Calu3 (cell line): ENCODE measurements at regions not wholly inside any gene's neighbourhood (a gene's known extent, or its start where the extent isn't known, plus 50 kb on each side); places are given as distances from the start of the nearest gene placed in this dataset.

Source experiments
- BruUV-seq: library from RNA; stranded (reverse); fragments of 400-500 nt; replicated peaks from 2 replicates; lab custom pipeline; 2021; lab: Mats Ljungman, UMichigan
- CTCF ChIA-PET: fragments of 300-600 bp; sonication (Branson Sonifier 250); formaldehyde crosslinking; loops from one replicate; lab custom pipeline; 2022; ENCODE audit warnings: antibody characterized with exemption; lab: Charles Lee
- DNase-seq: peaks from one replicate; pipeline ENCODE4 v3.0.0; 2022
- H3K27ac Mint-ChIP-seq: one replicate; pipeline ENCODE4 v1.8.0; 2022; ENCODE audit warnings: mixed read lengths; ENCODE audit not compliant: unreplicated experiment
- H3K27me3 Mint-ChIP-seq: one replicate; pipeline ENCODE4 v1.8.0; 2022; ENCODE audit warnings: mixed read lengths; ENCODE audit not compliant: unreplicated experiment
- H3K36me3 Mint-ChIP-seq: one replicate; pipeline ENCODE4 v1.8.0; 2022; ENCODE audit warnings: mild to moderate bottlenecking, moderate library complexity, mixed read lengths; ENCODE audit not compliant: insufficient read depth, unreplicated experiment
- H3K4me1 Mint-ChIP-seq: one replicate; pipeline ENCODE4 v1.8.0; 2022; ENCODE audit warnings: mild to moderate bottlenecking, low read depth, mixed read lengths; ENCODE audit not compliant: unreplicated experiment
- H3K4me3 Mint-ChIP-seq: one replicate; pipeline ENCODE4 v1.8.0; 2022; ENCODE audit warnings: mild to moderate bottlenecking, low read depth, moderate library complexity, mixed read lengths; ENCODE audit not compliant: unreplicated experiment
- H3K9me3 Mint-ChIP-seq: one replicate; pipeline ENCODE4 v1.8.0; 2022; ENCODE audit warnings: low read depth, mixed read lengths; ENCODE audit not compliant: unreplicated experiment
- CTCF ChIP-seq: fragments of 200-600 bp; IDR thresholded peaks from one replicate; pipeline ENCODE4 v1.8.0; 2022; ENCODE audit warnings: antibody characterized with exemption; ENCODE audit not compliant: unreplicated experiment
- intact Hi-C: fragments of 100-400 bp; cut with micrococcal nuclease; formaldehyde crosslinking; loops from one replicate; pipeline ENCODE4 v1.10.0; 2022; ENCODE audit not compliant: unreplicated experiment

GRCh38 chr2:192465141-192465540 is 270.4 kb upstream of the TMEFF2 start:
- intact Hi-C loops: no loop called here
- Mint-ChIP-seq H3K9me3 (peaks cover 2% of the 10 kb centered on the region), H3K36me3 (no peaks in the 10 kb centered on the region), H3K27me3 (no peaks in the 10 kb centered on the region), H3K4me3 (no peak overlapping the region), H3K4me1 (peaks cover 16% of the 10 kb centered on the region), H3K27ac (no peak overlapping the region)
- CTCF ChIA-PET: no interaction called here
- no peak for TF ChIP-seq CTCF
- no TSS peak for BruUV-seq
- no peak for DNase-seq

GRCh38 chr2:192459422-192459821 is 264.7 kb upstream of the TMEFF2 start:
- Mint-ChIP-seq H3K36me3 (no peaks in the 10 kb centered on the region), H3K9me3 (peaks cover 2% of the 10 kb centered on the region), H3K27me3 (no peaks in the 10 kb centered on the region), H3K4me1 (no peaks in the 10 kb centered on the region), H3K27ac (no peak overlapping the region), H3K4me3 (no peak overlapping the region)
- CTCF ChIA-PET: no interaction called here
- intact Hi-C loops: no loop called here
- BruUV-seq: no TSS peak
- no peak for TF ChIP-seq CTCF
- no peak for DNase-seq

- no peak overlapping the region for H3K4me3 Mint-ChIP-seq
- no peaks in the 10 kb centered on the region for H3K27me3 Mint-ChIP-seq
- CTCF ChIA-PET: no interaction called here
- H3K36me3 Mint-ChIP-seq: no peaks in the 10 kb centered on the region
- no peaks in the 10 kb centered on the region for H3K4me1 Mint-ChIP-seq
- TF ChIP-seq CTCF: no peak
- no TSS peak for BruUV-seq
- H3K9me3 Mint-ChIP-seq: no peaks in the 10 kb centered on the region
- DNase-seq: no peak
- no peak overlapping the region for H3K27ac Mint-ChIP-seq
- intact Hi-C loops: no loop called here
Observed at GRCh38 chr2:192448881-192449280, 254.1 kb upstream of the TMEFF2 start.

GRCh38 chr2:192444286-192444838 is 249.6 kb upstream of the TMEFF2 start:
- Mint-ChIP-seq H3K27ac (no peak overlapping the region), H3K4me1 (no peaks in the 10 kb centered on the region), H3K4me3 (no peak overlapping the region), H3K36me3 (no peaks in the 10 kb centered on the region), H3K9me3 (no peaks in the 10 kb centered on the region), H3K27me3 (no peaks in the 10 kb centered on the region)
- BruUV-seq: no TSS peak
- intact Hi-C loops: no loop called here
- no peak for DNase-seq
- no peak for TF ChIP-seq CTCF
- CTCF ChIA-PET: no interaction called here
